ENCODE measurements at regions not wholly inside any gene's neighbourhood (a gene's known extent, or its start where the extent isn't known, plus 50 kb on each side); places are given as distances from the start of the nearest gene placed in this dataset.
A peak's percentile ranks its signal among the peaks of the same experiment; 100 is the strongest.

DNA sequence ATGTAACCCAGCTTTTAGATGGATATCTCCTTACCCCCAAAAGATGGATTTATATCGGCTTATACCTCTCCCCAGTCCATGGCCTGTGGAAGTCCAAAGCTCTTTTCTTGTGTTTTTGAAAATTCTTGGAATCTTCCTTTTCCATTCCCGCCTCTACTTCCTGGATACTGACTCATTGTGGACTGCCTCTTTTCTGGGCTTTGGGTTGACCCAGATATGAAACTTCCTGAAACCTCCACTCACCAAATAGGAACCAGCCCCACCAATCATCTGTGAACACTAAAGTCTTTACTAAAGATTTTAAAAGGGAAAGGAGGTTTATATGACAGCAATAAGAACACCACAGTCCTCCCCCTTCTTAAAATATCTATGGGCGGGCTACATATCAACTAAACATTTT is 163.4 kb upstream of the SYN3 start:
- no peak for TF ChIP-seq POLR2A (IDR thresholded peaks at IDR 0.05)
- TF ChIP-seq, protein P1, sequence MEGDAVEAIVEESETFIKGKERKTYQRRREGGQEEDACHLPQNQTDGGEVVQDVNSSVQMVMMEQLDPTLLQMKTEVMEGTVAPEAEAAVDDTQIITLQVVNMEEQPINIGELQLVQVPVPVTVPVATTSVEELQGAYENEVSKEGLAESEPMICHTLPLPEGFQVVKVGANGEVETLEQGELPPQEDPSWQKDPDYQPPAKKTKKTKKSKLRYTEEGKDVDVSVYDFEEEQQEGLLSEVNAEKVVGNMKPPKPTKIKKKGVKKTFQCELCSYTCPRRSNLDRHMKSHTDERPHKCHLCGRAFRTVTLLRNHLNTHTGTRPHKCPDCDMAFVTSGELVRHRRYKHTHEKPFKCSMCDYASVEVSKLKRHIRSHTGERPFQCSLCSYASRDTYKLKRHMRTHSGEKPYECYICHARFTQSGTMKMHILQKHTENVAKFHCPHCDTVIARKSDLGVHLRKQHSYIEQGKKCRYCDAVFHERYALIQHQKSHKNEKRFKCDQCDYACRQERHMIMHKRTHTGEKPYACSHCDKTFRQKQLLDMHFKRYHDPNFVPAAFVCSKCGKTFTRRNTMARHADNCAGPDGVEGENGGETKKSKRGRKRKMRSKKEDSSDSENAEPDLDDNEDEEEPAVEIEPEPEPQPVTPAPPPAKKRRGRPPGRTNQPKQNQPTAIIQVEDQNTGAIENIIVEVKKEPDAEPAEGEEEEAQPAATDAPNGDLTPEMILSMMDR (IDR thresholded peaks at IDR 0.05), result no peak
- no peak for TF ChIP-seq POLR2AphosphoS5 (IDR thresholded peaks at IDR 0.05; ENCODE audit: insufficient read depth in 1 of 2, low read depth in 1 of 2)
- DNase-seq (ENCODE audit: extremely low spot score in 2 of 2), result no peak
- no peaks in the 10 kb centered on the region for H3K27me3 ChIP-seq
- intact Hi-C loops (cut with DNase I), result no loop called here
- H3K27ac ChIP-seq, result peak overlapping the region; percentile 53
- H3K9me3 ChIP-seq, result no peaks in the 10 kb centered on the region
- H3K36me3 ChIP-seq, result no peaks in the 10 kb centered on the region
- H3K4me1 ChIP-seq, result no peaks in the 10 kb centered on the region
- peak overlapping the region; percentile 21 to 33 for H3K4me3 ChIP-seq

DNA sequence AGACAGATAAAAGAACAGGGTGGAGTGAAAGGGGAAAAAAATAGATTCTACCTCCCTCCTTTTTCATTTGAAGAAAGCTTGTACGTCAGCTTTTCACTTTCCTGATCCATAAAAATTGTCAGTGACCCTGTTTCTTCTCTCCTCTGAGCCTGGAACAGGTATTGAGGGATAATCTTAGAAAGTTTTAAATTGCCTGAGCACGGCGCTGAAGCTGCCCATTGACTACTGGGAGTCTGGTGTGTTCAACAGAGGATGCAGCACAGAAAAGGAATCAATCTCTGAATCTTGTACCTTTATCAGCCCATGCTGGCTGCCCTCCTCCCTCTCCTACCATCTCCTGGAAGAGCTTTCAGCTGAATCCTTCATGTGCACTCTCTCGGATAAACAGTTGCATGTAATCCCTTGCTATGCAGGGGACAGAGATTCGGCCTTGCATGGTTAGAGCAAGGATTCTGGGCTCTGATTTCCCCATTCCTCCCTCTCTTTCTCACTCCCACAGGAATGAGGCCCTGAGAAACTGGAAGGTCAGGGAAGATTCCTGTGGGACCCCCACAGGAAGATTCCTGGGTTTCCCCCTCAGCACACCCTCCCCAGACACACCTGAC is 162.4 kb upstream of the SYN3 start:
- no peaks in the 10 kb centered on the region for H3K36me3 ChIP-seq
- no peaks in the 10 kb centered on the region for H3K4me1 ChIP-seq
- H3K27me3 ChIP-seq, result no peaks in the 10 kb centered on the region
- H3K4me3 ChIP-seq, result peak overlapping the region; percentile 21 to 33
- no peak for TF ChIP-seq POLR2AphosphoS5 (IDR thresholded peaks at IDR 0.05; ENCODE audit: insufficient read depth in 1 of 2, low read depth in 1 of 2)
- no peak for TF ChIP-seq POLR2A (IDR thresholded peaks at IDR 0.05)
- TF ChIP-seq, protein P1 (IDR thresholded peaks at IDR 0.05), result no peak
- no peaks in the 10 kb centered on the region for H3K9me3 ChIP-seq
- intact Hi-C loops (cut with DNase I), result no loop called here
- DNase-seq (ENCODE audit: extremely low spot score in 2 of 2), result no peak
- H3K27ac ChIP-seq, result peak overlapping the region; percentile 34

DNA sequence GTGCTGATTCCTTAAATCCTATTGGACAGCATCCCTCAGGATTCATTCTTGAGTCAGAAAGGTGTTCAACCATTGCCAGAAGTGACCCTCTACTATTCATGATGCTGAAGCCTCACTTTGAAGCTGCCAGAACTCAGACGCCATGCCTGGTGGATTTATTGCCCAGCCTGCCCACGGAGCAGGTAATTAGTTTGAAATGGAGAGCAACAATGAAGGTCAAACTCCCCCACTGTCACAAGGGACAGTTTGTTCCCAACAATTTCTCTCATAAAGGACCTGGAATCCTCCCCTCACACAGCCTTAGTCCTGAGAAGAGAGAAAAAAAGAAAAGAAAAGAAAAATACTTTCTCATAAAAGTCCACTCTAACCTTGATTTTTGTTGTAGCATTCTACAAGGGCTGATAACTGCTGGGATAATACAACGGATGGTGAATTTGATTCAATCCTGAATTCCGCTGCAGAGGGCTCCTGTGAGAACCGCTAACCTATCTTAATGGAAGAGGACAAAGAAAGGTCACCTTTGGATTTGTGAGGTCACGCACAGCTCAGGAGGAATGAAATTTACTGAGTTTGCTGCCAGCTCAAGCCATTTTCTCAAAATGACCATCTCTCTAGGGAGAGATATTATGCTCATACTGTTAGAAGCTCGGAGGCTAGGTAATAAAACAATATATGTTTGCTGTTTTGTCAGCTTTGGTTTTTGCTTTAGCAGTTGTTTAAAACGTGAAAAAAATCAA is 161.6 kb upstream of the SYN3 start:
- TF ChIP-seq, protein P1 (IDR thresholded peaks at IDR 0.05), result no peak
- TF ChIP-seq POLR2AphosphoS5 (IDR thresholded peaks at IDR 0.05; ENCODE audit: insufficient read depth in 1 of 2, low read depth in 1 of 2), result no peak
- TF ChIP-seq POLR2A (IDR thresholded peaks at IDR 0.05), result no peak
- H3K4me1 ChIP-seq, result no peaks in the 10 kb centered on the region
- intact Hi-C loops (cut with DNase I), result loop anchor here (10.0 kb wide), 1 partner anchor 205 kb away; no protein-coding TSS in a partner anchor

DNA sequence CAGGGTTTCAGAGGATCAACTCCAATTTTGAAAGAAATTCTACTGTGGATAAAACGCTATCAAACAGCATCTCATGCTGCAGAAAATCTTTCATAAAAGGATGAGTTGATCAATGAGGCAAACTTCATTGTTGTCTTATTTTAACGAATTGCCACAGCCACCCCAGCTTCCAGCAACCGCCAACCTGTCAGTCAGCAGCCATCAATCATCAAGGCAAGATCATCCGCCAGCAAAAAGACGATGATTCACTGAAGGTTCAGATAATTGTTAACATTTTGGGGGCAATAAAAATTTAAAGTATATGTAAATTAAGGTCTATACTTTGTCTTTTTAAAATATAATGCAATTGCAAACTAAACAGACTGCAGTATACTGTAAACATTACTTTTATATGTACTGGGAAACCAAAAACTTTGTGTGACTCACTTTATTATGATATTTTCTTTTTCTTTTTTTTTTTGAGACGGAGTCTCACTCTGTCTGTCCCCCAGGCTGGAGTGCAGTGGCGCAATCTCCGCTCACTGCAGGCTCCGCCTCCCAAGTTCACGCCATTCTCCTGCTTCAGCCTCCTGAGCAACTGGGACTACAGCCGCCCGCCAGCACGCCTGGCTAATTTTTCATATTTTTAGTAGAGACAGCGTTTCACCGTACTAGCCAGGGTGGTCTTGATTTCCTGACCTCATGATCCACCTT is 155.3 kb upstream of the SYN3 start:
- no peak for TF ChIP-seq POLR2A (IDR thresholded peaks at IDR 0.05)
- TF ChIP-seq, protein P1 (IDR thresholded peaks at IDR 0.05), result no peak
- Histone ChIP-seq H3K27me3 (no peaks in the 10 kb centered on the region), H3K4me1 (no peaks in the 10 kb centered on the region), H3K36me3 (no peaks in the 10 kb centered on the region), H3K27ac (no peak overlapping the region), H3K4me3 (no peak overlapping the region), H3K9me3 (no peaks in the 10 kb centered on the region)
- intact Hi-C loops (cut with DNase I), result loop anchor here (10.0 kb wide), 1 partner anchor 199 kb away; no protein-coding TSS in a partner anchor
- DNase-seq (ENCODE audit: extremely low spot score in 2 of 2), result no peak

More for the DNA sequence above, 161.6 kb upstream of the SYN3 start:
- H3K36me3 ChIP-seq, result no peaks in the 10 kb centered on the region
- H3K4me3 ChIP-seq, result no peak overlapping the region
- H3K27ac ChIP-seq, result peak overlapping the region; percentile 34
- H3K27me3 ChIP-seq, result no peaks in the 10 kb centered on the region
- no peak for DNase-seq (ENCODE audit: extremely low spot score in 2 of 2)
- H3K9me3 ChIP-seq, result no peaks in the 10 kb centered on the region

Measured in vagina (tissue), 2 donors.